Renal cortical epithelial cell (primary cell): ENCODE measurements at regions not wholly inside any gene's neighbourhood (a gene's known extent, or its start where the extent isn't known, plus 50 kb on each side); places are given as distances from the start of the nearest gene placed in this dataset.

Experiments
- DNase-seq: peaks from one replicate; pipeline ENCODE4 v3.0.0-alpha.2; 2011; ENCODE audit warnings: low read depth

- DNase-seq: no peak
Observed at GRCh38 chr6:98131290-98131990, 702.9 kb upstream of the POU3F2 start.

DNA sequence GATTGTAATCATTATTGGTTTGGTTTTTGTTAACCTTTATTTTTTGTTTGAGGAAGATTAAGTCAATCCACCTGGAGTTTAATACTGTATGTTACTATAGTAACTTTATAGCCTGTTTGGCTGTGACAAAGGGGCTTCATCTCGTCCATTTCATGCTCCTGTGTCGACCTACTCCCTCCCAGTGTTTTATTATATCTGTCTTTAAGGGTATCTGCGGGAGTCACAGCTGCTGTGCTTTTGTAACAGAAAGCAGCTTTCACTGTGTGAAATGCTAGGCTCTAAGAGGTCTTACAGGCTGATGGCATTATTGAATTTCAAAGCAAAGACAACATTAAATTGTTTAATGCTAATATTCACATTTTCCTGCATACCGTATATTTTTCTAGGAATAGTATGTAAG, 698.0 kb upstream of the POU3F2 start:
- DNase-seq: no peak

- no peak for DNase-seq
Observed at GRCh38 chr6:98137391-98137790, 697.0 kb upstream of the POU3F2 start.

GRCh38 chr6:98142839-98143238, 691.5 kb upstream of the POU3F2 start:
- DNase-seq: no peak

DNA sequence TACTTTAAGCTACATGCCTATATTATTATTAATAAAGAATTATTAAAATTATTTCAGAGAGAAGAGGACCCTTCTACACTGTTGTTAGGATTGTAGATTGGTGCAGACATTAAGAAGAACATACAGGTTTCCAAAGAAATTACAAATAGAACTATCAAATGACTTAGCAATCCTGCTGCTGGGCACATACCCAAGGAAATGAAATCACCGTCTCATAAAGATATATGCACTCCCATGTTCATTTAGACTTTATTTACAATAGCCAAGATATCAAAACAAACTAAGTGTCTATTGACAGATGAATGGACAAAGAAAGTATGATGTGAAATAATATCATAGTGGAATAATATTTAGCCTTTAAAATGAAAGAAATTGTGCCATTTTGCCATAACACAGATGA, 687.7 kb upstream of the POU3F2 start:
- DNase-seq: no peak

- no peak for DNase-seq
Observed at GRCh38 chr6:98156580-98156979, 677.8 kb upstream of the POU3F2 start.

DNA sequence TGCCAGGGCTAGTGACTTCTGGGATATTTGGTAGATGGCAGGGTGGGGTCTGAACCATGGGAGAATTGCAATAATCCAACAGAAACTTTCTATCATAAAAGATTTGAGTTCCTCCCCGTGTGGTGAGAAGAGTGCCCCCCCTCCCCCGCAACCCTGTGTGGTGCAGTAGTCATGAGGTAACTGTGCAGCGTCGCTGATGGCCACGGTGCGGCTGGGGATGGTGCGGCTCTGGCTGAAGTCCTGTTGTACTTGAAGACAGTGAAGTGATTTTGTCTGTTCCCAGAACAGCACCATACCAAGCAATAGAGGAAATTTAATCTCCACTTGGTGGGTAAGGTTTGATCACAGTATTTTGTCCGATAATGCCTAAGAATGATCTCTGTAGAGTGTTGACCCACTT, 654.8 kb upstream of the POU3F2 start:
- DNase-seq: no peak

GRCh38 chr6:98200084-98200483, 634.3 kb upstream of the POU3F2 start:
- no peak for DNase-seq

- DNase-seq: peak; percentile 3
Observed at GRCh38 chr6:98203170-98203806, 631.1 kb upstream of the POU3F2 start.

DNA sequence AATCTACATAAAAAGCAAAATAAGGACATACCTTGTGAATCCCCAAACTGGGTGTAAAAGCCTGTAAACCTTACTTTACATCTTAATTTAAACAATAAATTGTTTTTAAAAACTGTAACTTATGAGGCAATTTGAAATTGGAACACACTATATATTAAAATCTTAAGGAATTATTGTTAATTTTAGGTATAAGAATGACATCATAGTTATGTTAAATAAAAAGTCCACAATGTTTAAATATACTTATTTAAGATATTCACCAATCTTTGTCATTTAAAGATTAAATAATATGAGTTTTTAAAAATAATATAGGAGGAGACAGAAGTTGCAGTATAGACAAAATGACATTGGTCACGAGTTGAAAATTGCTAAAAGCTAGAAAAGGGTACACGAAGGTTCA, 621.9 kb upstream of the POU3F2 start:
- DNase-seq: no peak

DNA sequence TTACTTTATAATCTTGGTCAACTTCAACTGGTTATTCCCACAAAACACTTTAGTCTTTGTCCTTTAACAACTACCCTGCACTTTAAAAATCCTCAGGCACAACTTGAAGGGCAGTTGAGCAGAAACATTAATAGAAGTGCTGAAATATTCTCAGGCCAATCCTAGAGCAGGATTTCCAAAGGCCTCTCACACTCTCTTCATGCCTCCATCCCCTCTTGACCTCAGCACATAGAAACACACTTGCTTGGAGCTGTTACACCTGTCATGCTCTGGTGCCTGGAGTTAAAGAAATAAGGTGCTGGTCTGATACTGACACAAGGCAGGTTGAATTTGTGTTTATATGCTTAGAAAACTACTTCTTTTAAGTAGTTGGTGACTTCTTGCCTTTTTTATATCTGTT, 618.8 kb upstream of the POU3F2 start:
- no peak for DNase-seq

DNA sequence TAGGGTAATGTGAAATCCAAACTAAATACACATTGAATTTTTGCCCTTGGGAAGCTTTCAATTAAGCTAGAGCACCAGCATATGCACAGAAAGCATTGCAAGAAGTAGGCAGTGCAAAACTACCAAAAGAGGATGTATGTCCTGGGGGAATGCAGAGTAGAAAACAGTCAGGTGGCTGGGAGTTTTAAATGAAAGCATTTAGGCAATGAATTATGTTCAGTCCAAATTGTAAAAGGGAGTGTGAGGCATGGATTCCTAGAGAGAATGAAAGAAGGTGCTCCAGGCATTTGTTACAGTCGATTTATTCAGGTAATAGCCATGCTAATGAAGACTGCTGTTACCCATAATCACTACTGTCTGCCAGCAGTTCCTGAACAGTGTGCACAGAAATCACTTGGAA, 604.1 kb upstream of the POU3F2 start:
- DNase-seq: no peak

DNA sequence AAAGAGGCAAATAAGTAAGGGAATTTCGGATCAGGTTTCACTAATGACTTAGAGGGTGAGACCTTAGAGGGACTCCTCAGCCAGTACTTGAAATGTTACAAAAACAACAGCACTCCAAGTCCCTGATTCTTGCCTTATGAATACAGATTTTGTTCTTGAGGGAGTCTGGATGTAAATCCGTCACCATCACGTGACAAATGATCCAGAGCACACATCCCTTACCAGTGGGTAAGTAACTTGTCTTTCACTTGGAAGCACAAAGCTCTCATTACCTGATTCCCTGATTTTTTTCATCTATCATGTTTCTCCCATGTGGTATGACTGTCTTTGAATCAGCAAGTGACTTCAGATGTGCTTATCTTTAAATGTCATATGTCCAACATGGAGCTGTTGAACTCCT, 595.3 kb upstream of the POU3F2 start:
- no peak for DNase-seq

- DNase-seq: no peak
Observed at GRCh38 chr6:98241630-98242029, 592.7 kb upstream of the POU3F2 start.

- no peak for DNase-seq
Observed at GRCh38 chr6:98254624-98255023, 579.8 kb upstream of the POU3F2 start.

DNA sequence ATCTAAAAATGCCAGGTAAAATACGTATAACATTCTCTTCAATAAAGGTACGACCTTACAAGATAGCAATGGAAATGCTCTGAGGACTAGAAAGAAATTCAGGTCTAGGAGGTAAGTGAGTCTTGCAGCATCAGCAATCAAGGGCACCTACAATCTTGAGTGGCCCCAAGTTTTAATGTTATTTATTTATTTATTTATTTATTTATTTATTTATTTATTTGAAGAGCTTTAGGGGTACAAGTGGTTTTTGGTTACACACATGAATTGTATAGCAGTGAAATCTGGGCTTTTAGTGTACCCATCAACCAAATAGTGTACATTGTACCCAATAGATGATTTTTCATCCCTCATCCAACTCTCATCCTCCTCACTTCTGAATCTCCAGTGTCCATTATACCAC, 574.0 kb upstream of the POU3F2 start:
- DNase-seq: no peak

DNA sequence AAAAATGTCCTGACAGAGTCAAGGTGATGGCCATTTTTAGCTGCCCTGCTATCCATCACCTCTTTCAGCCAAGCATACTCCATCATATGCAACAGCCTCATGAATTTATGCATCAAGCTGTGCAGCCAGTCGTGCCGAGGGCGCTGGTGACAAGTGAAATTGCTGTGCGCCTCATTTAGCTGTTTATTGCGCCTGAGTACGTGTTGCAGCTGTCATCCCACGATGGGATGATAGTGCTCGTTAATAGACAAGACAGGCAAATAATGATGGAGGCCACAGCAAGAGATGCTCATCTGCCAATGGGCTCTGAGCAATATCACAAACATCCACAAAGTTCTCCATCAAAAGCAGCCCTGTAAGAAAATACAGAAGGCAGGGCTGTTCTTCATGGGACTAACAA, 562.3 kb upstream of the POU3F2 start:
- DNase-seq: no peak

GRCh38 chr6:98274691-98275090, 559.7 kb upstream of the POU3F2 start:
- DNase-seq: no peak

- DNase-seq: no peak
Observed at GRCh38 chr6:98280492-98280891, 553.9 kb upstream of the POU3F2 start.

- no peak for DNase-seq
Observed at GRCh38 chr6:98286620-98287019, 547.8 kb upstream of the POU3F2 start.

- no peak for DNase-seq
Observed at GRCh38 chr6:98287876-98288275, 546.5 kb upstream of the POU3F2 start.

- DNase-seq: no peak
Observed at GRCh38 chr6:98292810-98293209, 541.6 kb upstream of the POU3F2 start.

GRCh38 chr6:98295515-98296175, 538.7 kb upstream of the POU3F2 start:
- DNase-seq: no peak
